GM12873 (cell line): ENCODE measurements at regions not wholly inside any gene's neighbourhood (a gene's known extent, or its start where the extent isn't known, plus 50 kb on each side); places are given as distances from the start of the nearest gene placed in this dataset.

Source experiments
- CTCF ChIP-seq: IDR thresholded peaks from 2 replicates; pipeline ENCODE4 v1.5.1; 2012; ENCODE audit warnings: low read depth, mild to moderate bottlenecking, moderate library complexity, low read length, control low read depth; ENCODE audit not compliant: insufficient read depth; ENCODE audit errors: missing control alignments

DNA sequence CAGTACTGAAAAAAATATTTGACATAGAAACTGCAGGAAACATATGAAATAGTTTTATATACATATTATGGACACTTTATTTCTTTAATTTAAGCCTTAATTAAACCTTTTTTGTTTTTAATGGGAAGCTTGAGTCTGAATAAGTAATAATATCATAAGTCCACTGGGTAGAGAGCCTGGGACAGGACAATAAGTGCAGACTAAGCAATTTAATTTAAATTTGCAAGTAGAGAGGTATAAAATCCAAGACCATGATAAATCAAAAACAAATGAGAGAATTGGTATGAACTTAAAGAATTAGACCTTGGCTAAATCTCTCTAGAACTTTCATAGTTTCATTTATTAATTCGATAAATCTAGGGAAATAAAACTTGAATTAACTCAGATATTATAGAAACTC, 571.2 kb downstream of the ARAP2 start:
- no peak for TF ChIP-seq CTCF

DNA sequence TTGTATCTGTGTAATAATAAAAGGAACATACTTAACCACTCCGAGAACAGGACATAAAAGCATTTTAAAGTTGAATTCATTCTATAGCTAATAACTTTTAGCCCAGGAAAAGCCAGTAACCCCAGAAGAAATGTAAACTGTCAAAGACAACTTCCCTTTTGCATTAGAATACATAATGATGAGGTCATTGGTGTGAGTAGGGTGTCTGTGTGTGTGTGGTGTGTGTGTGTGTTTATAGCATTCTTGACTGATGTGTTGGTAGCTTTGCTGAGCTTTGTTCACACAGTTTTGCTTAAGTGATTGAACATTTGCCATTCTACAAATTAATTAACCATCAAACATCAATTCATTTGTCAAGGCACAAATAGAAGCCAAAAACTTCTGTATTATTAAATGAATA, 559.6 kb downstream of the ARAP2 start:
- TF ChIP-seq CTCF = no peak

- TF ChIP-seq CTCF = no peak
These were observed 554.4 kb downstream of the ARAP2 start for GRCh38 chr4:35689870-35690269.

DNA sequence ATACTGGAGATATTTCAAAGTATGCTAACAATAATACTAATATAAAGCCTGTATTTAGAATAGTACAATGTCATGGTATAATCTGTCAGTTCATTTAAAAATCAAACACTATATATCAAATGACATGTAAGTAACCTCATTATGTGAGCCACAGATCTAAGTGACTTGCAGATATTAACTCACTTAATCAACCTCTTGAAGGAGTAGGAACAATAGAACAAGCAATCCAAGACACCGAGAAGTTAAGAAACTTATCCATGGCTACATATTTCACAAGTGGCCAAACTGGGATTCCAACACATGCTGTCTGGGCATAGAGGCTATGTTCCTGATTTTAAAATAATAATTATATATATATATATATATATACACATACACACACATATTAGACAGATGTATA, 554.0 kb downstream of the ARAP2 start:
- TF ChIP-seq CTCF = no peak

DNA sequence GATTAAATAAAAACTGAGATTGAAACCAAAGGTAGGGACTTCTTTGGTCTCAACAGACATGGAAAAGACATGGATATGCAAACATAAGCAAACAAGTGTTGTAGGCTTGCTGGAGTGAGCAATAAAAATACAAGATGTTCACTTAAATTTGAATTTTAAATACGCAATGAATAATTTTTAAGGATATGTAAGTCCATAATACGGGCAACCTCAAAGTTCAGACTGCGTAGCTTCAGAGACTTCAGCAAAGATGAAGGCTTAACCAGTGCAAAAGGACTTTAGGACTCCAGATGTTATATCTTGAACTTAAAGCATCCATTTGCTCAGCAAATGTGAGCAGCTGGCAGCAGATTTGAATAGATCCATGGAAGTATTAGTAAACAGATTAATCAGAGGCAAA, 549.3 kb downstream of the ARAP2 start:
- no peak for TF ChIP-seq CTCF

- no peak for TF ChIP-seq CTCF
These were observed 548.9 kb downstream of the ARAP2 start for GRCh38 chr4:35695421-35695820.

GRCh38 chr4:35697210-35697736, 547.0 kb downstream of the ARAP2 start:
- TF ChIP-seq CTCF = no peak
